Panc1 (cell line): ENCODE measurements at regions not wholly inside any gene's neighbourhood (a gene's known extent, or its start where the extent isn't known, plus 50 kb on each side); places are given as distances from the start of the nearest gene placed in this dataset.

Experiments
- POLR2AphosphoS5 ChIP-seq: IDR thresholded peaks from 2 replicates; pipeline ENCODE4 v1.6.1; 2012; ENCODE audit warnings: mild to moderate bottlenecking, low read depth, low read length, moderate library complexity
- SIN3A ChIP-seq: IDR thresholded peaks from 2 replicates; pipeline ENCODE4 v1.6.1; 2012; ENCODE audit warnings: low read depth, mild to moderate bottlenecking, low read length, moderate library complexity, borderline replicate concordance; ENCODE audit not compliant: insufficient read depth
- TCF7L2 ChIP-seq: IDR thresholded peaks from 2 replicates; pipeline ENCODE4 v1.6.1; 2011; ENCODE audit warnings: mild to moderate bottlenecking, low read depth, low read length, inconsistent platforms
- TF ChIP-seq, protein P1 (sequence below), 2 experiments: IDR thresholded peaks; 2 replicates each; pipeline ENCODE4 v1.6.1; 2011 to 2012; ENCODE audit warnings: low read depth in 2 of 2, control low read depth in 1 of 2, low read length in 1 of 2, mild to moderate bottlenecking in 1 of 2, moderate library complexity in 1 of 2; ENCODE audit not compliant: insufficient read depth in 1 of 2
- TF ChIP-seq, protein P2 (sequence below): fragments of 450-650 bp; IDR thresholded peaks from 2 replicates; pipeline ENCODE4 v1.5.1; 2017; ENCODE audit warnings: mild to moderate bottlenecking

DNA sequence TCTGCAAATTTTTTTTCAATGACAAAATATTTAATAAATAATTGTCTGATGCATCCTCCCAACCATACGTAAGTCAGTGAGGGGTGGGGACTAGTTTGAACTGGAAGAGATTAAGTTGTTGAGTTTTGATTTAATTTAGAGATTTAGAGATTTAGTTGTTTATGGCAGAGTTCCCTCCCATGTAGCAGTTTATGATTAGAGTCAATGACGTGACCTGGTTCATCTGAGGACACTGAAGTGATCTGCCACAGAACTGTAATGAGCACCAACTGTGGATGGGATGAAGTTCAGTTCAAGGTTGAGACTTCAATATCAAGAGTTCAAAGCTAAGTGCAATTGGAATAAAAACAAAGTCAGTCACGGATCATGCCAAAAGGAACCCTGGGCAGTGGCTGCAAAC is 609.3 kb downstream of the NOVA1 start:
- TF ChIP-seq, protein P1, sequence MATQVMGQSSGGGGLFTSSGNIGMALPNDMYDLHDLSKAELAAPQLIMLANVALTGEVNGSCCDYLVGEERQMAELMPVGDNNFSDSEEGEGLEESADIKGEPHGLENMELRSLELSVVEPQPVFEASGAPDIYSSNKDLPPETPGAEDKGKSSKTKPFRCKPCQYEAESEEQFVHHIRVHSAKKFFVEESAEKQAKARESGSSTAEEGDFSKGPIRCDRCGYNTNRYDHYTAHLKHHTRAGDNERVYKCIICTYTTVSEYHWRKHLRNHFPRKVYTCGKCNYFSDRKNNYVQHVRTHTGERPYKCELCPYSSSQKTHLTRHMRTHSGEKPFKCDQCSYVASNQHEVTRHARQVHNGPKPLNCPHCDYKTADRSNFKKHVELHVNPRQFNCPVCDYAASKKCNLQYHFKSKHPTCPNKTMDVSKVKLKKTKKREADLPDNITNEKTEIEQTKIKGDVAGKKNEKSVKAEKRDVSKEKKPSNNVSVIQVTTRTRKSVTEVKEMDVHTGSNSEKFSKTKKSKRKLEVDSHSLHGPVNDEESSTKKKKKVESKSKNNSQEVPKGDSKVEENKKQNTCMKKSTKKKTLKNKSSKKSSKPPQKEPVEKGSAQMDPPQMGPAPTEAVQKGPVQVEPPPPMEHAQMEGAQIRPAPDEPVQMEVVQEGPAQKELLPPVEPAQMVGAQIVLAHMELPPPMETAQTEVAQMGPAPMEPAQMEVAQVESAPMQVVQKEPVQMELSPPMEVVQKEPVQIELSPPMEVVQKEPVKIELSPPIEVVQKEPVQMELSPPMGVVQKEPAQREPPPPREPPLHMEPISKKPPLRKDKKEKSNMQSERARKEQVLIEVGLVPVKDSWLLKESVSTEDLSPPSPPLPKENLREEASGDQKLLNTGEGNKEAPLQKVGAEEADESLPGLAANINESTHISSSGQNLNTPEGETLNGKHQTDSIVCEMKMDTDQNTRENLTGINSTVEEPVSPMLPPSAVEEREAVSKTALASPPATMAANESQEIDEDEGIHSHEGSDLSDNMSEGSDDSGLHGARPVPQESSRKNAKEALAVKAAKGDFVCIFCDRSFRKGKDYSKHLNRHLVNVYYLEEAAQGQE (IDR thresholded peaks at IDR 0.05; ENCODE audit: insufficient read depth in 1 of 2, low read depth in 2 of 2, low read length in 1 of 2): no peak
- TF ChIP-seq, protein P2, sequence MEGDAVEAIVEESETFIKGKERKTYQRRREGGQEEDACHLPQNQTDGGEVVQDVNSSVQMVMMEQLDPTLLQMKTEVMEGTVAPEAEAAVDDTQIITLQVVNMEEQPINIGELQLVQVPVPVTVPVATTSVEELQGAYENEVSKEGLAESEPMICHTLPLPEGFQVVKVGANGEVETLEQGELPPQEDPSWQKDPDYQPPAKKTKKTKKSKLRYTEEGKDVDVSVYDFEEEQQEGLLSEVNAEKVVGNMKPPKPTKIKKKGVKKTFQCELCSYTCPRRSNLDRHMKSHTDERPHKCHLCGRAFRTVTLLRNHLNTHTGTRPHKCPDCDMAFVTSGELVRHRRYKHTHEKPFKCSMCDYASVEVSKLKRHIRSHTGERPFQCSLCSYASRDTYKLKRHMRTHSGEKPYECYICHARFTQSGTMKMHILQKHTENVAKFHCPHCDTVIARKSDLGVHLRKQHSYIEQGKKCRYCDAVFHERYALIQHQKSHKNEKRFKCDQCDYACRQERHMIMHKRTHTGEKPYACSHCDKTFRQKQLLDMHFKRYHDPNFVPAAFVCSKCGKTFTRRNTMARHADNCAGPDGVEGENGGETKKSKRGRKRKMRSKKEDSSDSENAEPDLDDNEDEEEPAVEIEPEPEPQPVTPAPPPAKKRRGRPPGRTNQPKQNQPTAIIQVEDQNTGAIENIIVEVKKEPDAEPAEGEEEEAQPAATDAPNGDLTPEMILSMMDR: no peak
- TF ChIP-seq POLR2AphosphoS5 (no peak), SIN3A (no peak), TCF7L2 (no peak)
